Vagina (tissue), 2 donors: ENCODE measurements at regions not wholly inside any gene's neighbourhood (a gene's known extent, or its start where the extent isn't known, plus 50 kb on each side); places are given as distances from the start of the nearest gene placed in this dataset.
A peak's percentile ranks its signal among the peaks of the same experiment; 100 is the strongest.

Experiments
- DNase-seq, 2 donors: peaks; one replicate each; pipeline ENCODE4 v3.0.0-alpha.2; 2017; ENCODE audit errors: extremely low spot score in 2 of 2
- H3K27ac ChIP-seq: fragments of 200-600 bp; sonication (generic); one replicate; pipeline ENCODE4 v1.5.1; 2019
- H3K27me3 ChIP-seq: fragments of 200-600 bp; sonication (generic); one replicate; pipeline ENCODE4 v1.5.1; 2019
- H3K36me3 ChIP-seq, 2 donors: fragments of 200-600 bp; sonication (generic); one replicate each; pipeline ENCODE4 v1.5.1; 2017 to 2019
- H3K4me1 ChIP-seq: fragments of 200-600 bp; sonication (generic); one replicate; pipeline ENCODE4 v1.5.1; 2019
- H3K4me3 ChIP-seq, 2 donors: fragments of 200-600 bp; sonication (generic); 1 replicate in 1 of 2; 2 replicates in 1 of 2; pipeline ENCODE4 v1.5.1; 2016 to 2019
- H3K9me3 ChIP-seq: fragments of 200-600 bp; sonication (generic); one replicate; pipeline ENCODE4 v1.5.1; 2019
- POLR2A ChIP-seq, 2 donors: fragments of 450-650 bp; IDR thresholded peaks; one replicate each; pipeline ENCODE4 v1.6.1; 2017; ENCODE audit warnings: antibody characterized with exemption in 2 of 2, mild to moderate bottlenecking in 2 of 2, moderate library complexity in 2 of 2
- POLR2AphosphoS5 ChIP-seq, 2 donors: sonication (generic); formaldehyde crosslinking; IDR thresholded peaks; one replicate each; pipeline ENCODE4 v1.9.0; 2017; ENCODE audit warnings: antibody characterized with exemption in 2 of 2, mild to moderate bottlenecking in 2 of 2, low read depth in 1 of 2; ENCODE audit not compliant: insufficient read depth in 1 of 2
- intact Hi-C: fragments of 100-400 bp; cut with DNase I; formaldehyde crosslinking; loops from one replicate; pipeline ENCODE4 v1.15.1; 2023
- TF ChIP-seq, protein P1 (sequence below), 3 experiments: fragments of 450-650 bp in 2 of 3; fragments of 200-600 bp in 1 of 3; sonication (generic) in 1 of 3; IDR thresholded peaks; one replicate each; pipeline ENCODE4 v1.5.1; 2017 to 2019; ENCODE audit warnings: antibody characterized with exemption in 3 of 3, mild to moderate bottlenecking in 2 of 3, moderate library complexity in 2 of 3

DNA sequence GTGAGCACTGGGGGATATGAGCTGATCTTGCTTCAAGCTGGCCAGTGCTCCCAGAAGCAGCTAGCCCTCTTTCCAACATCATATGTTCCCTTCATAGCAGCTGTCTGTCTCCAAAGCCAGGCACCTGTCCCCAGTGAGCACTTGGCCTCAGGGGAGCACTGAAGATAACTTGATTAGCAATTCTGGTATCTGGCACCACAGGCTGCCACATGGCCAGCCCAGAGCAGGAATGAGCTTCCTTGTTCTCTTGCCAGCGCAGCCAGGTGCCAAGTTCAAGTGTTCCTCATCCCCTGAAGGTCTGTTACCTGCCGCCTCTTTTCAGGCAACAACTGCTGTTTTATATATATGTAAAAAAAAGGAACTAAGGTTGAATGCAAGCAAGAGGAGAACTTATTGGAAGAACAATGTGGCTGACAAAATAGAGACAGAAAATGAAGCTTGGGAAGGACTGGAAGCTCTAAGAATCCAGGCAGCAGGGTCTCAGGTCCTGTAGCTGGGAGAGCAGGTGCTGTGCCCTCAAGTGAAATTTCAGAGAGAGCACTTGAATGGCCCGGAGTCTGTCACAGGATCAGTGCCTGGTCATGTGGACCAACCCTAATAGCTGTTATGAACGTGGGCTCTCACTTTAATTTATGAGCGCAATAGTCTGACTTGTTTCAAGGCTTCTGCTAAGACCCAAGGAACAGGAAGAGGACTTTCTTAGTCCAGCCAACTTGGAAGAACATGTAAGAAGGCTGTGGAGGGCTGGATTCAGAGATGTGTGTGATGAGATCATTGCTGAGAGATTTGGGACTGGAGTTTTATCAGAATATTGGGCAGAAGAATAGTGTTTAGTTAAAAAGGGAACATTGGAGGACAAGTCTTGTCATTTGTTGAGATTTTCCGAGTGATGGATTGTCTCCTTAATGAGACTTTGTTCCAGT lies 267.2 kb downstream of the GLRX3 start:
- Histone ChIP-seq H3K9me3 (no peaks in the 10 kb centered on the region), H3K4me1 (no peaks in the 10 kb centered on the region), H3K27me3 (no peaks in the 10 kb centered on the region), H3K4me3 (no peak overlapping the region), H3K27ac (no peak overlapping the region), H3K36me3 (no peaks in the 10 kb centered on the region)
- intact Hi-C loops: no loop called here
- TF ChIP-seq POLR2A (IDR thresholded peaks at IDR 0.05): no peak
- TF ChIP-seq, protein P1, sequence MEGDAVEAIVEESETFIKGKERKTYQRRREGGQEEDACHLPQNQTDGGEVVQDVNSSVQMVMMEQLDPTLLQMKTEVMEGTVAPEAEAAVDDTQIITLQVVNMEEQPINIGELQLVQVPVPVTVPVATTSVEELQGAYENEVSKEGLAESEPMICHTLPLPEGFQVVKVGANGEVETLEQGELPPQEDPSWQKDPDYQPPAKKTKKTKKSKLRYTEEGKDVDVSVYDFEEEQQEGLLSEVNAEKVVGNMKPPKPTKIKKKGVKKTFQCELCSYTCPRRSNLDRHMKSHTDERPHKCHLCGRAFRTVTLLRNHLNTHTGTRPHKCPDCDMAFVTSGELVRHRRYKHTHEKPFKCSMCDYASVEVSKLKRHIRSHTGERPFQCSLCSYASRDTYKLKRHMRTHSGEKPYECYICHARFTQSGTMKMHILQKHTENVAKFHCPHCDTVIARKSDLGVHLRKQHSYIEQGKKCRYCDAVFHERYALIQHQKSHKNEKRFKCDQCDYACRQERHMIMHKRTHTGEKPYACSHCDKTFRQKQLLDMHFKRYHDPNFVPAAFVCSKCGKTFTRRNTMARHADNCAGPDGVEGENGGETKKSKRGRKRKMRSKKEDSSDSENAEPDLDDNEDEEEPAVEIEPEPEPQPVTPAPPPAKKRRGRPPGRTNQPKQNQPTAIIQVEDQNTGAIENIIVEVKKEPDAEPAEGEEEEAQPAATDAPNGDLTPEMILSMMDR (IDR thresholded peaks at IDR 0.05): no peak
- TF ChIP-seq POLR2AphosphoS5 (IDR thresholded peaks at IDR 0.05; ENCODE audit: insufficient read depth in 1 of 2, low read depth in 1 of 2): no peak
- peak in 1 of 2 donors; percentile 42 for DNase-seq

DNA sequence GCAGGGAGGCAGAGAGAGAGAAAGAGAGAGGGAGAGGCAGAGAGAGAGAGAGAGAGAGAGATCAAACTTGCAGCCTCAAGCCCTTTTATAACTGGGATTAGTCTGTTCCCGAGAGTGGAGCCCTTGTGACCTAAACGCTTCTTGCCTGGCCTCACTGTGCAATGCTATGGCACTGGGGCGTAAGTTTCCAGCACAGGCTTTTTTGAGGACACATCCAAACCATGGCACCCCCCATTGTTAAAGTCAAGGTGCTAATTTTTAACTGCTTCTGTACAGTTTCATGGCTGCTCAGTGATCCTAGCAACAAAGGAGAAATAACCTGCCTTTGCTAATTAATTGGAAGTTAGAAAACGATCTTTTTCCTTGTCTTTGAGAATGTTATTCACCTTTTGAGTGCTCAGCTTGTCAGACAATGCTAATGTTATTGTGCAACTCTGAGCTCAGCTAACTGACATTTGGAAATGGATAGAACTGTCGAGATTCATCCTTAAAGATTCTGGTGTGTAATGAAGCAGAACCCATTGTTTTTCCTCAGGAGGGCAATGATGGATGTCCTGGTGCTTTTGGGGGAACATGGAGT lies 268.4 kb downstream of the GLRX3 start:
- Histone ChIP-seq H3K4me3 (no peak overlapping the region), H3K36me3 (no peaks in the 10 kb centered on the region), H3K27ac (no peak overlapping the region), H3K9me3 (no peaks in the 10 kb centered on the region), H3K4me1 (no peaks in the 10 kb centered on the region), H3K27me3 (no peaks in the 10 kb centered on the region)
- DNase-seq: no peak
- intact Hi-C loops: no loop called here
- TF ChIP-seq, protein P1 (IDR thresholded peaks at IDR 0.05): no peak
- TF ChIP-seq POLR2AphosphoS5 (IDR thresholded peaks at IDR 0.05; ENCODE audit: insufficient read depth in 1 of 2, low read depth in 1 of 2) (no peak), POLR2A (IDR thresholded peaks at IDR 0.05) (no peak)

DNA sequence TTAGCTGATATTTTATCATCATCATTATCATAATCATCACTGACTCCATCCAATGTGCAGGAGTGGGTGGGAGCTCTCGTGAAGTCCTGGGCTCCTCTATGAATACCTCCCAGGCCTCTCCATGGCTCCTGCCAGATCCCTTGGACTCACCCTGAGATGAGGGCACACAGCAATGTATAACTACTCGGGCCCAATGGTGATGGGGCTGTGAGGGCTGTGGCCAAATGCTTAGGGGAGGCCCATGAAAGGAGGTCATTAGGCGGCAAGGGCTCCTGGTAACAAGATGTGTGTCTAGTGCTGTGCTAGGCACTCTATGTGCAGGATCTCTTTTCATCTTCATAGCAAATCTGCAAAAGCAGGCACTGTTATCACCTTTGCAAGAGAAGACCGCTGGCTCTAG lies 270.9 kb downstream of the GLRX3 start:
- no peaks in the 10 kb centered on the region for H3K9me3 ChIP-seq
- intact Hi-C loops: no loop called here
- no peaks in the 10 kb centered on the region for H3K27me3 ChIP-seq
- DNase-seq: peak in 1 of 2 donors; percentile 72
- H3K4me3 ChIP-seq: no peak overlapping the region
- no peaks in the 10 kb centered on the region for H3K36me3 ChIP-seq
- H3K27ac ChIP-seq: no peak overlapping the region
- no peaks in the 10 kb centered on the region for H3K4me1 ChIP-seq
- no peak for TF ChIP-seq POLR2A (IDR thresholded peaks at IDR 0.05)
- TF ChIP-seq, protein P1 (IDR thresholded peaks at IDR 0.05): no peak

DNA sequence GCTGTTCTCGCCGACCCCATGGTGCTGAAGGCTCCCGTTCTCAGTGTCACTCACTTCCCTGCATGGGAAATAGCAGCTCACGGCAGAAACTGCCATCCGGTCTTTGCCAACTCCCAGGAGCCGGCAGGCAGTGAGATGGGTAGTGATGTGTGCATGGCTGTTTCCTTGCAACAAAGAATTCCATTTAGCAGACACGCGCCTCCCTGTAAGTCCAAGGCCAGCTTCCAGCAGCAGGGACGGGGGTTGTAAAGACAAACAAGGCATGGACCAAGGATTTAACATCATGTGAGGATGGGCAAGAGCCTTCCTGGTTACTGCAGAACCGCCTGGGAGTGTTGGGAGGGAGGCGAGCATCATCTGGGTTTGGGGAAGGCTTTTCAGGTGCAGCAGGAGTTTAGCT lies 273.1 kb downstream of the GLRX3 start:
- H3K27ac ChIP-seq: no peak overlapping the region
- no peaks in the 10 kb centered on the region for H3K9me3 ChIP-seq
- peak in 1 of 2 donors; percentile 69 for DNase-seq
- no peaks in the 10 kb centered on the region for H3K27me3 ChIP-seq
- H3K4me1 ChIP-seq: no peaks in the 10 kb centered on the region
- TF ChIP-seq, protein P1 (IDR thresholded peaks at IDR 0.05): no peak
- TF ChIP-seq POLR2A (IDR thresholded peaks at IDR 0.05) (no peak), POLR2AphosphoS5 (IDR thresholded peaks at IDR 0.05; ENCODE audit: insufficient read depth in 1 of 2, low read depth in 1 of 2) (no peak)
- no peaks in the 10 kb centered on the region for H3K36me3 ChIP-seq
- intact Hi-C loops: no loop called here
- no peak overlapping the region for H3K4me3 ChIP-seq

DNA sequence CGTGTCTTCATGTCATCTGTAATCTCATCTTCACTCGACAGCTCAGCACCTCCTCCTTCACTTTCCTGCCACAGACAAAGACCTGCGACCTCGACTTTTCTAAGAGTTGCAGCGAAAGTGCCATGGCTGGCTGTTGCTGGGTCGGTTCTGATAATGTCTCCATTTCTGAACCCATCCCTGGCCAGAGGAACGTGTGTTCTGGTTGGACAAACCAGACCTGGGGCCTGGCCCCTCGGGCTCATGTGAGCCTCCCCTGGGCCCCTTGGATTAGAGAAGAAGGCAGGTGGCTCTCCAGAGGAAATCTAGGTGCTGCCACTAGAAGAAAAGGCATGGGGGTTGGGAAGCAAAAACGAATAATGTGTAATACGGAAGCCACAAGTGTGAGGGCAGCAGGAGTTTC lies 273.7 kb downstream of the GLRX3 start:
- Histone ChIP-seq H3K9me3 (no peaks in the 10 kb centered on the region), H3K4me3 (no peak overlapping the region), H3K4me1 (no peaks in the 10 kb centered on the region), H3K36me3 (no peaks in the 10 kb centered on the region), H3K27me3 (no peaks in the 10 kb centered on the region), H3K27ac (no peak overlapping the region)
- DNase-seq: peak; percentile 42 to 61
- TF ChIP-seq, protein P1 (IDR thresholded peaks at IDR 0.05): no peak
- TF ChIP-seq POLR2AphosphoS5 (IDR thresholded peaks at IDR 0.05; ENCODE audit: insufficient read depth in 1 of 2, low read depth in 1 of 2): no peak
- TF ChIP-seq POLR2A (IDR thresholded peaks at IDR 0.05): no peak
- intact Hi-C loops: no loop called here
